ENCODE measurements at regions not wholly inside any gene's neighbourhood (a gene's known extent, or its start where the extent isn't known, plus 50 kb on each side); places are given as distances from the start of the nearest gene placed in this dataset.

- no peaks in the 10 kb centered on the region for H3K36me3 ChIP-seq
Measured at GRCh38 chrX:39871648-39872047, 226.1 kb downstream of the BCOR start.

DNA sequence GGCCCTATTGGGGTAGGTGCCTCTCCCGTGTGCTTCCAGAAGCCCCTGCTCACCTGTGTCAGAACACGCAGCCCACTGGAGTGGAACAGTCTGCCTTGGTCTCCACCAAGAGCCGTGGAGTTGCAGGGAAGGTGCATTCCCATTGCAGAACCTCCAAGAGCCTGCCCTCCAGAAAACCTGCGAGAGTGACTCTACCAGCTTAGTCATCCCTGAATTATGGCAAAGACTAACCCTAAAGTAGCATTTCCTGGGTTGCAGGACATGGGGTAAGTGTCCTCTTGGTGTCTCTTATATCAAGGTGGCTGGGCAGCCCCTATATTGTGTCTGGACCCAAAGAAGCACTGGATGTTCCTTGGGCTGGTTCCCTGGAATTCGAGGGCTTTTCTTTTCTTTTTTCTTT lies 224.6 kb downstream of the BCOR start:
- Histone ChIP-seq H3K9me3 (ENCODE audit: low read depth) (no peaks in the 10 kb centered on the region), H3K4me3 (no peak overlapping the region), H3K4me1 (ENCODE audit: low read depth) (peaks cover 4% of the 10 kb centered on the region), H3K27me3 (no peaks in the 10 kb centered on the region), H3K27ac (no peak overlapping the region), H3K36me3 (no peaks in the 10 kb centered on the region)
- DNase-seq (ENCODE audit: low read depth in 1 of 2, low spot score in 1 of 2) = no peak
- TF ChIP-seq, protein P1, sequence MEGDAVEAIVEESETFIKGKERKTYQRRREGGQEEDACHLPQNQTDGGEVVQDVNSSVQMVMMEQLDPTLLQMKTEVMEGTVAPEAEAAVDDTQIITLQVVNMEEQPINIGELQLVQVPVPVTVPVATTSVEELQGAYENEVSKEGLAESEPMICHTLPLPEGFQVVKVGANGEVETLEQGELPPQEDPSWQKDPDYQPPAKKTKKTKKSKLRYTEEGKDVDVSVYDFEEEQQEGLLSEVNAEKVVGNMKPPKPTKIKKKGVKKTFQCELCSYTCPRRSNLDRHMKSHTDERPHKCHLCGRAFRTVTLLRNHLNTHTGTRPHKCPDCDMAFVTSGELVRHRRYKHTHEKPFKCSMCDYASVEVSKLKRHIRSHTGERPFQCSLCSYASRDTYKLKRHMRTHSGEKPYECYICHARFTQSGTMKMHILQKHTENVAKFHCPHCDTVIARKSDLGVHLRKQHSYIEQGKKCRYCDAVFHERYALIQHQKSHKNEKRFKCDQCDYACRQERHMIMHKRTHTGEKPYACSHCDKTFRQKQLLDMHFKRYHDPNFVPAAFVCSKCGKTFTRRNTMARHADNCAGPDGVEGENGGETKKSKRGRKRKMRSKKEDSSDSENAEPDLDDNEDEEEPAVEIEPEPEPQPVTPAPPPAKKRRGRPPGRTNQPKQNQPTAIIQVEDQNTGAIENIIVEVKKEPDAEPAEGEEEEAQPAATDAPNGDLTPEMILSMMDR (IDR thresholded peaks at IDR 0.05; ENCODE audit: low read depth, low read length) = no peak

More at GRCh38 chrX:39871648-39872047, 226.1 kb downstream of the BCOR start:
- no peak overlapping the region for H3K27ac ChIP-seq
- peaks cover 3% of the 10 kb centered on the region for H3K4me1 ChIP-seq (ENCODE audit: low read depth)
- H3K27me3 ChIP-seq = no peaks in the 10 kb centered on the region
- TF ChIP-seq, protein P1 (IDR thresholded peaks at IDR 0.05; ENCODE audit: low read depth, low read length) = no peak
- DNase-seq (ENCODE audit: low read depth in 1 of 2, low spot score in 1 of 2) = no peak
- no peak overlapping the region for H3K4me3 ChIP-seq
- no peaks in the 10 kb centered on the region for H3K9me3 ChIP-seq (ENCODE audit: low read depth)

GRCh38 chrX:39874202-39874816 lies 223.4 kb downstream of the BCOR start:
- H3K36me3 ChIP-seq = no peaks in the 10 kb centered on the region
- TF ChIP-seq, protein P1 (IDR thresholded peaks at IDR 0.05; ENCODE audit: low read depth, low read length) = no peak
- H3K27me3 ChIP-seq = no peaks in the 10 kb centered on the region
- H3K4me3 ChIP-seq = no peak overlapping the region
- no peaks in the 10 kb centered on the region for H3K9me3 ChIP-seq (ENCODE audit: low read depth)
- H3K4me1 ChIP-seq (ENCODE audit: low read depth) = peaks cover 9% of the 10 kb centered on the region
- no peak for DNase-seq (ENCODE audit: low read depth in 1 of 2, low spot score in 1 of 2)
- no peak overlapping the region for H3K27ac ChIP-seq

- Histone ChIP-seq H3K27ac (no peak overlapping the region), H3K4me3 (no peak overlapping the region), H3K9me3 (ENCODE audit: low read depth) (no peaks in the 10 kb centered on the region), H3K27me3 (no peaks in the 10 kb centered on the region), H3K36me3 (no peaks in the 10 kb centered on the region), H3K4me1 (ENCODE audit: low read depth) (peaks cover 9% of the 10 kb centered on the region)
- TF ChIP-seq, protein P1 (IDR thresholded peaks at IDR 0.05; ENCODE audit: low read depth, low read length) = no peak
- no peak for DNase-seq (ENCODE audit: low read depth in 1 of 2, low spot score in 1 of 2)
Measured at GRCh38 chrX:39875834-39876628, 221.7 kb downstream of the BCOR start.

- TF ChIP-seq, protein P1 (IDR thresholded peaks at IDR 0.05; ENCODE audit: low read depth, low read length) = no peak
- no peak overlapping the region for H3K27ac ChIP-seq
Measured at GRCh38 chrX:39877905-39878304, 219.9 kb downstream of the BCOR start.

More at GRCh38 chrX:39877905-39878304, 219.9 kb downstream of the BCOR start:
- Histone ChIP-seq H3K36me3 (no peaks in the 10 kb centered on the region), H3K9me3 (ENCODE audit: low read depth) (no peaks in the 10 kb centered on the region), H3K4me3 (no peak overlapping the region), H3K4me1 (ENCODE audit: low read depth) (peaks cover 9% of the 10 kb centered on the region), H3K27me3 (no peaks in the 10 kb centered on the region)
- DNase-seq (ENCODE audit: low read depth in 1 of 2, low spot score in 1 of 2) = no peak
